ENCODE measurements at regions not wholly inside any gene's neighbourhood (a gene's known extent, or its start where the extent isn't known, plus 50 kb on each side); places are given as distances from the start of the nearest gene placed in this dataset.

DNA sequence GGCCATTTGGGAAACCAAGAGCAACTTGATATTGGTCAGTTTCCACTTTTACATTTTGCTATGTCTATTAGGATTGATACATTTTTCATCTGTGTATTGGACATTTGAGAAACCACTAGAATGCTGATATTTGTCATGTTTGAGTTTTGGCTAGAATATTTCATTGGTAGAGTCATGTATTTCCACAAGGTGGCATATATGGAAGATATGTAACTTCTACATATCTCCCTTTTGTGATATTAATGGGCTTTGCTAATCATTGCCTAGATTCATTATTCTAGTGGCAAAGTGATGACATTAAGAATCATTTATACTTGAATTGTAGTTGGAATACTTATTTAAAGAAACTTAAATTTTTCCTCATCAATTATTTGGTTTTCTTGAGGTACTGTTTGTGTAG lies 692.9 kb upstream of the EDIL3 start:
- H3K4me3 ChIP-seq (replicated peaks; ENCODE audit: low read depth, low read length): no peak overlapping the region
- DNase-seq (ENCODE audit: low read depth): no peak
- TF ChIP-seq, protein P1, sequence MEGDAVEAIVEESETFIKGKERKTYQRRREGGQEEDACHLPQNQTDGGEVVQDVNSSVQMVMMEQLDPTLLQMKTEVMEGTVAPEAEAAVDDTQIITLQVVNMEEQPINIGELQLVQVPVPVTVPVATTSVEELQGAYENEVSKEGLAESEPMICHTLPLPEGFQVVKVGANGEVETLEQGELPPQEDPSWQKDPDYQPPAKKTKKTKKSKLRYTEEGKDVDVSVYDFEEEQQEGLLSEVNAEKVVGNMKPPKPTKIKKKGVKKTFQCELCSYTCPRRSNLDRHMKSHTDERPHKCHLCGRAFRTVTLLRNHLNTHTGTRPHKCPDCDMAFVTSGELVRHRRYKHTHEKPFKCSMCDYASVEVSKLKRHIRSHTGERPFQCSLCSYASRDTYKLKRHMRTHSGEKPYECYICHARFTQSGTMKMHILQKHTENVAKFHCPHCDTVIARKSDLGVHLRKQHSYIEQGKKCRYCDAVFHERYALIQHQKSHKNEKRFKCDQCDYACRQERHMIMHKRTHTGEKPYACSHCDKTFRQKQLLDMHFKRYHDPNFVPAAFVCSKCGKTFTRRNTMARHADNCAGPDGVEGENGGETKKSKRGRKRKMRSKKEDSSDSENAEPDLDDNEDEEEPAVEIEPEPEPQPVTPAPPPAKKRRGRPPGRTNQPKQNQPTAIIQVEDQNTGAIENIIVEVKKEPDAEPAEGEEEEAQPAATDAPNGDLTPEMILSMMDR (IDR thresholded peaks at IDR 0.05; ENCODE audit: low read length, missing control alignments): no peak

DNA sequence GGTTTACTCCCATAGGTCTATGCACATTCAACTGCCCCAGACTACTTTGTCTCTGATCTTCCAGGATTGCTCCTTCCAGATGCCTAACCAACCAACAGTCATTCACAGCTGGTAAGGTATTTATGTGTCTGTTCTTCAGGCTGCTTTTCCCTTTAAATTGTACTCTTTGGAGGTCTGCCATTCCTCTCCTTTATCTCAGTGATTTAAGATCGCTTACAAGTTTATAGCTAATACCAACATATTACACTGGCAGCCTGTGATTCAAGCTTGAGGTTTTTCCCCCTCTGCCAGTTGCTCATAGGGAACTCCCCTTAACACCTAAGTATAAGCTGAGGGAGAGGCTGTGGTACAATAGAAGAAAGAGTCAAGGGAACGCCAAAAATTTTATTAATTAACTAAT lies 711.7 kb upstream of the EDIL3 start:
- DNase-seq (ENCODE audit: low read depth): no peak
- TF ChIP-seq, protein P1 (IDR thresholded peaks at IDR 0.05; ENCODE audit: low read length, missing control alignments): no peak
- no peak overlapping the region for H3K4me3 ChIP-seq (replicated peaks; ENCODE audit: low read depth, low read length)

- no peak overlapping the region for H3K4me3 ChIP-seq (replicated peaks; ENCODE audit: low read depth, low read length)
- no peak for DNase-seq (ENCODE audit: low read depth)
- TF ChIP-seq, protein P1 (IDR thresholded peaks at IDR 0.05; ENCODE audit: low read length, missing control alignments): no peak
Observed at GRCh38 chr5:85108471-85108870, 723.8 kb upstream of the EDIL3 start.

DNA sequence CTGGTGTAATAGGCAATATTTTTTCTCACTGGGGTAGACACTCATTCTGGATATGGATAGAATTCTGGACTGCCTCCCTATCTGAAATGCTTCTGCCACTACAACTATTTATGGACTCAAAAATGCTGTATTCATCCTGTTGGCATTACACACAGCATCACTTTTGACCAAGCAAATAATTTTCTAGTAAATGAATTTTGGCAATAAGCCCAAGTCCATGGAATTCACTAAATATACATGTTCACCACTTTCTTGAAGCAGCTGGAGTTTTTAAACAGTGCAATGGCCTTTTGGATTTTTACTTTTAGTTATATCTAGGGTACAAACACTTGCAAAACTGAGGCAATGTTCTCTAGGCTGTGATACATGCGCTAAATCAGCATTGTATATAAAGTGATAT lies 724.9 kb upstream of the EDIL3 start:
- TF ChIP-seq, protein P1 (IDR thresholded peaks at IDR 0.05; ENCODE audit: low read length, missing control alignments): no peak
- no peak for DNase-seq (ENCODE audit: low read depth)
- H3K4me3 ChIP-seq (replicated peaks; ENCODE audit: low read depth, low read length): no peak overlapping the region

- no peak for DNase-seq (ENCODE audit: low read depth)
- H3K4me3 ChIP-seq (replicated peaks; ENCODE audit: low read depth, low read length): no peak overlapping the region
- TF ChIP-seq, protein P1 (IDR thresholded peaks at IDR 0.05; ENCODE audit: low read length, missing control alignments): no peak
Observed at GRCh38 chr5:85132269-85132668, 747.6 kb upstream of the EDIL3 start.

DNA sequence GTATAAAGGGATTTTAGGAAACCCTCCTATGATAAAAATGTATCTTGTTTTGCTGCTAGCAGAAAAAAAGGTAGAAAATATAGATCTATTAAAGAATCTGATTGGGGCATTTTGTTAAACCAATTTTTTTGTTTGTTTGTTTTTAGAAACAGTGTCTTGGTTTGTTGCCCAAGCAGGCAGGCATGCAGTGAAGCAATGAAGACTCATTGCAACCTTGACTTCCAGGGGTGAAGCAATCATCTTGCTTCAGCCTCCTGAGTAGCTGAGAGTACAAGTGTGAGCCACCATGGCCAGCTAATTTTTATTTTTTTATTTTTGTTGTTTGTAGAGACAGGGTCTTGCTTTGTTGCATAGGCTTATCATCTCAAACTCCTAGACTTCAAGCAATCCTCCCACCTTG lies 755.8 kb upstream of the EDIL3 start:
- TF ChIP-seq, protein P1 (IDR thresholded peaks at IDR 0.05; ENCODE audit: low read length, missing control alignments): no peak
- H3K4me3 ChIP-seq (replicated peaks; ENCODE audit: low read depth, low read length): no peak overlapping the region
- no peak for DNase-seq (ENCODE audit: low read depth)

DNA sequence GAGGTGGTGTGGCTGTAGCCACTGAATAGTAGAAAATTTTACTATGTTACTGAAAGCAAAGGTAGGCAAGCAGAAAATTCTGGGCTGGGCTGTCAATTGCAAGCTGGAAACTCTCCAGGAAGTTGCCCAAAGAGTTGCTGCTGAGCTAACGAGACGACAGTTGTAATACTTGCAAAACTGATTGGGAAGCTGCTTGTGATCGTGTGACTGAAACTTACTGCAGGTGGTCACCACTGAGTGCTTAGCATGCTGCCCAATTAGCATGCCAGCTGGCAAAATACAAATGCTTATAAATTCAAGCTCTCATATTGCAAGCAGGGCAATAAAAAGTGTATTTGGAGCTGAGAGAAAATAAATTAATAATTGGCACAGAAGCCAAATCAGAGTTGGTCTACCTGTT lies 758.5 kb upstream of the EDIL3 start:
- H3K4me3 ChIP-seq (replicated peaks; ENCODE audit: low read depth, low read length): no peak overlapping the region
- TF ChIP-seq, protein P1 (IDR thresholded peaks at IDR 0.05; ENCODE audit: low read length, missing control alignments): no peak
- no peak for DNase-seq (ENCODE audit: low read depth)
